GM19395 (cell line): ENCODE measurements at regions not wholly inside any gene's neighbourhood (a gene's known extent, or its start where the extent isn't known, plus 50 kb on each side); places are given as distances from the start of the nearest gene placed in this dataset.

Source experiments
- ATAC-seq: cut with Tn5 transposase; IDR thresholded peaks from one replicate; pipeline ENCODE4 v1.9.1; 2021; ENCODE audit warnings: mild to moderate bottlenecking, moderate library complexity; ENCODE audit not compliant: unreplicated experiment

- ATAC-seq, result no peak
Measured at GRCh38 chr21:35136106-35136505, 87.0 kb upstream of the RUNX1 start.

- ATAC-seq, result no peak
Measured at GRCh38 chr21:35135481-35135880, 86.4 kb upstream of the RUNX1 start.

- ATAC-seq, result no peak
Measured at GRCh38 chr21:35134309-35134708, 85.2 kb upstream of the RUNX1 start.

- ATAC-seq, result no peak
Measured at GRCh38 chr21:35128536-35128935, 79.4 kb upstream of the RUNX1 start.

- ATAC-seq, result no peak
Measured at GRCh38 chr21:35127851-35128250, 78.7 kb upstream of the RUNX1 start.

- no peak for ATAC-seq
Measured at GRCh38 chr21:35127026-35127425, 77.9 kb upstream of the RUNX1 start.

- ATAC-seq, result no peak
Measured at GRCh38 chr21:35120631-35121180, 71.6 kb upstream of the RUNX1 start.

- no peak for ATAC-seq
Measured at GRCh38 chr21:35119501-35120047, 70.5 kb upstream of the RUNX1 start.

GRCh38 chr21:35116777-35117176, 67.7 kb upstream of the RUNX1 start:
- no peak for ATAC-seq

- no peak for ATAC-seq
Measured at GRCh38 chr21:35113064-35113463, 64.0 kb upstream of the RUNX1 start.

- ATAC-seq, result no peak
Measured at GRCh38 chr21:35111321-35111930, 62.3 kb upstream of the RUNX1 start.

- ATAC-seq, result no peak
Measured at GRCh38 chr21:35108887-35109286, 59.8 kb upstream of the RUNX1 start.

GRCh38 chr21:35107520-35107919, 58.4 kb upstream of the RUNX1 start:
- ATAC-seq, result no peak

GRCh38 chr21:35106246-35106835, 57.2 kb upstream of the RUNX1 start:
- no peak for ATAC-seq

- no peak for ATAC-seq
Measured at GRCh38 chr21:35102488-35103371, 53.6 kb upstream of the RUNX1 start.

- ATAC-seq, result no peak
Measured at GRCh38 chr21:35100349-35100811, 51.3 kb upstream of the RUNX1 start.

- no peak for ATAC-seq
Measured at GRCh38 chr21:35099310-35099709, 50.2 kb upstream of the RUNX1 start.
